ENCODE measurements at regions not wholly inside any gene's neighbourhood (a gene's known extent, or its start where the extent isn't known, plus 50 kb on each side); places are given as distances from the start of the nearest gene placed in this dataset.
"Not testable (repeated sequence)": the region's sequence is repeated elsewhere in the genome, so short reads cannot be mapped to it uniquely, and the experiment has no call there.

- H3K27me3 Mint-ChIP-seq, result peaks cover 5% of the 10 kb centered on the region
- H3K4me3 Mint-ChIP-seq, result no peak overlapping the region
- H3K9me3 Mint-ChIP-seq, result peaks cover 5% of the 10 kb centered on the region
- no peak overlapping the region for H3K27ac Mint-ChIP-seq
- no peaks in the 10 kb centered on the region for H3K4me1 Mint-ChIP-seq
- DNase-seq, result no peak
- peaks cover 1% of the 10 kb centered on the region for H3K36me3 Mint-ChIP-seq
These were observed 70.1 kb downstream of the FBXO4 start for GRCh38 chr5:41995193-41995592.

DNA sequence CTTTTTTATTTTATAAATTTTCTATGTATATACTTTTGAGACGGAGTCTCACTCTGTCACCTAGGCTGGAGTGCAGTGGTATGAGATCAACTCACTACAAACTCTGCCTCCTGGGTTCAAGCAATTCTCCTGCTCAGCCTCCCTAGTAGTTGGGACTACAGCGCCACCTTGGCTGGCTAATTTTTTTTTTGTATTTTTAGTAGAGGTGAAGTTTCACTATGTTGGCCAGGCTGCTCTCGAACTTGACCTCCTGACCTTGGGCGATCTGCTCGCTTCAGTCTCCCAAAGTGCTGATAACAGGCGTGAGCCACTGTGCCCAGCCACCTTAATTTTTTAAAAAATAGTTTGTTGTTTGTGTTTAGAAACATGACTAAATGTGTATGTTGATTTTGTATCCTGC is 76.6 kb downstream of the FBXO4 start:
- Mint-ChIP-seq H3K27ac (no peak overlapping the region), H3K9me3 (peaks cover 5% of the 10 kb centered on the region), H3K4me3 (no peak overlapping the region), H3K27me3 (peaks cover 6% of the 10 kb centered on the region), H3K4me1 (no peaks in the 10 kb centered on the region), H3K36me3 (peaks cover 1% of the 10 kb centered on the region)
- DNase-seq, result no peak

- not testable (repeated sequence) for H3K4me1 Mint-ChIP-seq, H3K27me3 Mint-ChIP-seq, DNase-seq, H3K27ac Mint-ChIP-seq, H3K4me3 Mint-ChIP-seq, H3K36me3 Mint-ChIP-seq, H3K9me3 Mint-ChIP-seq
These were observed 78.8 kb downstream of the FBXO4 start for GRCh38 chr5:42003852-42004251.

DNA sequence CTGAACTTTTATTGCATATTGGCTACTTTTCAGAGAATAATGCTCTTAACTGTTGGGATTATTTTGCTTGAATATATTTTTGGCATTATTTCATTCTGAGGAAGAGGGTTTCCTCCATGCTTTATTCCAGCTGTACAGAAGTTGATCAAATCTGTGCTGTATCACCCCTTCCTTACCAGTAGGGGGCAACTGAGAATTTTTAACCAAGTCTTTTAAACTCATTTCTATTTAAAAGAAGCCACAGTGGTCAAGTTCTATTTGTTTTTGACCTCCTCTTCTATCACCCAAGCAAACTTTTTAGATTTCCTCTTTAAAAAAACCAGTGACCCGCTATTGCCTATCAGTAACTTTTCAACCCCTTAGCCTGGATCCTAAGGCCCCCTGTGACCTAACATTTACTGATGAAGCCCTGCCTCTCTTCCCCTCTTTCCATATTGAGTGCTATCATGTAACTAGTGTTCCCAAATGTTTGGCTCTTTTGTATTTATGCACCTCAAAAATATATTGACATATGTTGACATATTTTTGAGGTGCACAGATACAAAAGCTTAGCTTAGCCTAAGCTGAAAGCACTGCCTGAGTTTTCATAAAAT is 80.6 kb downstream of the FBXO4 start:
- no peaks in the 10 kb centered on the region for H3K36me3 Mint-ChIP-seq

GRCh38 chr5:42013561-42013960 is 88.5 kb downstream of the FBXO4 start:
- Mint-ChIP-seq H3K27ac (no peak overlapping the region), H3K9me3 (no peaks in the 10 kb centered on the region), H3K27me3 (peaks cover 12% of the 10 kb centered on the region)

More for the DNA sequence above, 80.6 kb downstream of the FBXO4 start:
- Mint-ChIP-seq H3K27ac (no peak overlapping the region), H3K27me3 (peaks cover 6% of the 10 kb centered on the region), H3K4me3 (no peak overlapping the region), H3K4me1 (no peaks in the 10 kb centered on the region), H3K9me3 (no peaks in the 10 kb centered on the region)
- no peak for DNase-seq

GRCh38 chr5:42015254-42015653 is 90.2 kb downstream of the FBXO4 start:
- Mint-ChIP-seq H3K27ac (no peak overlapping the region), H3K4me3 (no peak overlapping the region), H3K27me3 (peaks cover 14% of the 10 kb centered on the region), H3K9me3 (no peaks in the 10 kb centered on the region), H3K36me3 (no peaks in the 10 kb centered on the region), H3K4me1 (no peaks in the 10 kb centered on the region)
- no peak for DNase-seq

More at GRCh38 chr5:42013561-42013960, 88.5 kb downstream of the FBXO4 start:
- no peak for DNase-seq
- Mint-ChIP-seq H3K4me3 (no peak overlapping the region), H3K4me1 (no peaks in the 10 kb centered on the region), H3K36me3 (no peaks in the 10 kb centered on the region)

- H3K9me3 Mint-ChIP-seq, result no peaks in the 10 kb centered on the region
- no peak overlapping the region for H3K4me3 Mint-ChIP-seq
- H3K36me3 Mint-ChIP-seq, result no peaks in the 10 kb centered on the region
- no peaks in the 10 kb centered on the region for H3K4me1 Mint-ChIP-seq
- H3K27ac Mint-ChIP-seq, result no peak overlapping the region
- no peak for DNase-seq
- H3K27me3 Mint-ChIP-seq, result peaks cover 16% of the 10 kb centered on the region
These were observed 90.6 kb downstream of the FBXO4 start for GRCh38 chr5:42015681-42016080.

DNA sequence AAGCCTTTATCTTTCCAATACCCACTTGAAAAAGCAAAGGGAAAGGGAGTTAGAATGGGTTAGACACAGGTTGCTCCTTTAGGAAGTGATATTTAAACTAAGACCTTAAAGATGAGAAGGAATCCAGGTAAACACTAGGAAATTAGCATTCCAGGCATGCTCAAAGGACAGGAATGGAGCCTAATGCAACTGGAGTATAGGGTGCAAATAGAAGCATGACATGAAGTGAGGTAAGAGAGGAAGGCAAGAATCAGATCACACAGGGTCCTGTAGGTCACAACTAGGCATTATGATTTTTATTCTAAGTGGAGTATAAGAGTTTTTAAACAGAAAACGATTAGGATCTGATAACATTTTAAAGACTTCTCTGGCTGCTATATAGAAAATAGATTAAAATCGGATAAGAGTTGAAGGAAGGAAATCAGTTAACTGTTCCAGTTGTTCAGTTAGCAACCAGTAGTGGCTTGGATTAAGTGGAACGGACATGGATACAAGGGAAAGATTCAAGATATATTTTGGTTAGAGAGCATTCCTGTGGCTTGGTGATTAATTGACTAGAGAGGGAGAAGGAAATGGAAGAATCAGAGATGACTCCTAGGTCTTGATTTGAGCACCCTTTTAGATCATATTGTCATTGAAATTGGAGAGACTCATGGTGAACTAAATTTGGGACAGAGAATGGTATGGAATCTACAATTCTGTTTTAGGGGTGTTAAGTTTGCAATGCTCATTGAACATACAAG is 95.9 kb downstream of the FBXO4 start:
- peaks cover 10% of the 10 kb centered on the region for H3K9me3 Mint-ChIP-seq
- no peak overlapping the region for H3K4me3 Mint-ChIP-seq
- no peak for DNase-seq
- no peak overlapping the region for H3K27ac Mint-ChIP-seq
- H3K27me3 Mint-ChIP-seq, result peaks cover 14% of the 10 kb centered on the region
- no peaks in the 10 kb centered on the region for H3K36me3 Mint-ChIP-seq
- no peaks in the 10 kb centered on the region for H3K4me1 Mint-ChIP-seq

DNA sequence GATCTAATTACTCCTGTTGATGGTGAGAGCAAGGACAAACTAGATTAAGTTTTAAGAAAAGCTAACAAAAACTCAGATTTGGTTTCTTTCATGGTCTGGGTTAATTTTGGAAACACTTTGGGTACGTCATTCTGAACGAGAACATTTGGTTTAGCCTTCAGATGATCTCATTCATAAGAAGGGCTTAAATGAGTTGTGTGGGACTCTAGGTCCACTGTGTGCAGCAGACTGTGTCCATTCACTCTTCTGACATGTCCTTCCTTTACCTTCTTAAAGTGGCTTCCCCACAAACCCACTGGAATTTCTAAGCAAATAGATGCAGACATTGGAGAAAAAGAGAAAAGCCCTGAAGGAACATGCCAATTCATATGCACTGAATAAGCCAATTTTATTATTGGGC is 96.8 kb downstream of the FBXO4 start:
- Mint-ChIP-seq H3K27me3 (peaks cover 16% of the 10 kb centered on the region), H3K36me3 (no peaks in the 10 kb centered on the region), H3K27ac (no peak overlapping the region), H3K9me3 (peaks cover 10% of the 10 kb centered on the region), H3K4me1 (no peaks in the 10 kb centered on the region), H3K4me3 (no peak overlapping the region)
- DNase-seq, result no peak

DNA sequence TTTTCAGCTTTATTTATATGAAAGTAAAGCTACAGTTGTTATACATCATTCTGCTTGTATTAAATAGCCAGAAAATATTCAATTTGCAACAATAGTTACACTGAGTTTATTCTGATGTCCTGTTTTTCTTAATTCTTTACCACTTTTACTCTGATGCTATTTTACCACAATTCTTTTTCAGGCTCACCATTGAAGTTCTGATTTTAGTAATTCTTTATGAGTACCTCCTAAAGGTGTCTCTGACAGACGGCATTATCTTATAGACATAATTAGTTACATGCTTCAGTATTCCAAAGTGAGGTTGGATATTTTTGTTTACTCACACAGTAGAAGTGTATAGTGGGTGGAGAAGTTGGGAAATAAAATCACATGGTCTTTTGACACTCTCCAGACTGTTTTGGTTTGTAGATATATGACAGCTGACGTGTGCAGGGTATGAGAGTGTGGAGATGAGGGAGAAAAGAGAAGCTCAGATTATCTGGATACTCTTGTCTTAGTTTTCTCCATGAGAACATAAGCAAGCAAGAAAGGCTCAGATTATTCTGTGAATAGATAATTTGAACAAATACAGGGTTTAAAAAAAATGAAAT is 97.4 kb downstream of the FBXO4 start:
- Mint-ChIP-seq H3K36me3 (no peaks in the 10 kb centered on the region), H3K4me1 (no peaks in the 10 kb centered on the region), H3K4me3 (no peak overlapping the region), H3K27ac (no peak overlapping the region), H3K27me3 (peaks cover 19% of the 10 kb centered on the region), H3K9me3 (peaks cover 10% of the 10 kb centered on the region)
- DNase-seq, result no peak

- Mint-ChIP-seq H3K36me3 (no peaks in the 10 kb centered on the region), H3K27ac (no peak overlapping the region)
These were observed 101.4 kb downstream of the FBXO4 start for GRCh38 chr5:42026446-42026845.

GRCh38 chr5:42032137-42032536 is 107.1 kb downstream of the FBXO4 start:
- Mint-ChIP-seq H3K27ac (no peak overlapping the region), H3K4me3 (no peak overlapping the region), H3K36me3 (no peaks in the 10 kb centered on the region), H3K4me1 (no peaks in the 10 kb centered on the region), H3K27me3 (peaks cover 31% of the 10 kb centered on the region), H3K9me3 (no peaks in the 10 kb centered on the region)
- no peak for DNase-seq

More at GRCh38 chr5:42026446-42026845, 101.4 kb downstream of the FBXO4 start:
- H3K9me3 Mint-ChIP-seq, result peaks cover 10% of the 10 kb centered on the region
- no peak for DNase-seq
- H3K4me1 Mint-ChIP-seq, result no peaks in the 10 kb centered on the region
- H3K27me3 Mint-ChIP-seq, result peaks cover 22% of the 10 kb centered on the region
- H3K4me3 Mint-ChIP-seq, result no peak overlapping the region

DNA sequence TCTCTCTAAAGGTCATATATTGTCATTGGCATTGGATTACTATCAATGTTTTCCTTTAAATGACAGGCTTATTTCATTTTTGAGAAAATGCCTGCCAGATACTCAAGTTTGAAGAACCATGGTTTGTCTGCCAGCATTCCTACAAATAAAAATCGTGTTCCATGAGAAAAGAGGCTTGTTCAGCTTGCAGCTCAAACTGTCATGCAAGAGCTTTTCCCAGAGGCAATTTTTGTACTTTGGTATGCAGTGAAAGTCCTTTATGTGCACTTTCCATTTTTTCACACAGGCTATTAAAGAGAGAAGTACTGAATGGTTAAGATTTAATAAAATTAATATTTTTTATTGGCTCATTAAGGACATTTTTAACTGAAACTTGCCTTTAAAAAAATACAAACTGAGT is 110.4 kb downstream of the FBXO4 start:
- Mint-ChIP-seq H3K9me3 (no peaks in the 10 kb centered on the region), H3K36me3 (no peaks in the 10 kb centered on the region), H3K4me3 (no peak overlapping the region), H3K27me3 (peaks cover 24% of the 10 kb centered on the region), H3K4me1 (no peaks in the 10 kb centered on the region), H3K27ac (no peak overlapping the region)
- DNase-seq, result no peak

GRCh38 chr5:42036379-42036778 is 111.3 kb downstream of the FBXO4 start:
- Mint-ChIP-seq H3K9me3 (no peaks in the 10 kb centered on the region), H3K4me1 (no peaks in the 10 kb centered on the region), H3K27ac (no peak overlapping the region), H3K4me3 (no peak overlapping the region), H3K27me3 (peaks cover 24% of the 10 kb centered on the region), H3K36me3 (no peaks in the 10 kb centered on the region)
- no peak for DNase-seq

- Mint-ChIP-seq H3K27ac (no peak overlapping the region), H3K9me3 (no peaks in the 10 kb centered on the region), H3K4me3 (no peak overlapping the region), H3K27me3 (peaks cover 24% of the 10 kb centered on the region), H3K4me1 (no peaks in the 10 kb centered on the region), H3K36me3 (no peaks in the 10 kb centered on the region)
- DNase-seq, result no peak
These were observed 112.4 kb downstream of the FBXO4 start for GRCh38 chr5:42037379-42037932.

Data from activated naive CD8-positive, alpha-beta T cell treated with anti-CD3 and anti-CD28 coated beads for 36 hours (primary cell).